ENCODE measurements at regions not wholly inside any gene's neighbourhood (a gene's known extent, or its start where the extent isn't known, plus 50 kb on each side); places are given as distances from the start of the nearest gene placed in this dataset.

DNA sequence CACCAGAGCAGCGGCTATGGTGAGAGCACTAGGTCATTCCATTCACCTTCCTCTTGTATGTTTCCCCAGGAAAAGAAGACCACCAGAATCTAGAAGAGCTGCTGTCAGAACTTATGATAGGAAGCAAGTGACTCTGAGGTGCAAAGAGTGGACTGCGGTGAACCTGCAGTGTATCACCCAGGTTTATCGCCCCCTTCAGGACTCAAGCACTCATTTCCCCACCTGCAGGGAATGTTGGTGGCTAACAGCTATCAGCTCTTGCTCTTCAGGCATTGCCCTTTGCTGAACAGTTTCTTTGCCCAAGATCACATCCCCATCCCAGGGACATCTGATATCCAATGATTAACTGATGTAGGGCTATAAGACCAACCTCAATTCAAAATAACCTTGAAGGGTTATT, 66.3 kb upstream of the IL6 start:
- 63 to 82% (median 79%) methylated on average over 3 of the region's 3 CpGs for WGBS, 3 donors
- no peak overlapping the region for H3K27ac ChIP-seq (ENCODE audit: low read depth, low read length)

DNA sequence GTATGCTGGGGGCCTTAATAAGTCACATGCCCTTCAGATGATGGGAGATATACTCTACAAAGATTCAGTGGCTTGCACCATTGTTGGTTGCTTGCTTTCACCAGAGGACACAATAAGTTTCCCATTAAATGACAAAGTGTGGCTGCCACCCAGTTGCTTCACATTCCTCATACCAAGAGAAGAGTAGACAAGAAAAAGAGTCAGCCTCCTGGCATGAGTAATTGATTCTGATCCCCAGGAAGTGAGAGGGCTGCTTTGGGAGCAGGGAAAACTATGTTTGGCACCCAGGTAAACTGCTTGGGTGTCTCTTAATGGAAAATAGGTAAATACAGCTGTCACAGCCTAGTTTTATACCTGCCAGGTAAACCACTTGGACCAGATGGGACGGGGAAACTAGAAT, 66.7 kb upstream of the IL6 start:
- H3K27ac ChIP-seq (ENCODE audit: low read depth, low read length): no peak overlapping the region
- WGBS, 3 donors: 90 to 100% (median 90%) methylated on average over 1 of the region's 1 CpG

DNA sequence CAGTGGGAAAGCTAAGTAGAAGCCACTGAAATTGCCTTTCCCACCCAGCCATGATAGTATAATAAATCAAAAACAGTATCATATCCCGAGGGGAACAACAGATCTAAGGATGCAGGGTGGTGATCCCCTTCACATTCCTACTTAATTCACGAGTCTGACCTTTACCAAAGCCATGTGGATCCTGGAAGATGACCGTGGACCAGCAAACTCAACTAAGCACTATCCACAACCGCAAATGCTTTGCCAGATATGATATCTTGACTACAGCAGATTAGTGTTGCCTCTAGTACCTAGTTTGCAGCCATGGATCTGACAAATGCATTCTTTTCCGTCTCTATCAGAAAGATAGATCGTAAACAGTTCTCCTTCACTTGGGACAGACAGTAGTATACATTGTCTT, 67.3 kb upstream of the IL6 start:
- WGBS, 3 donors: 79 to 88% (median 85%) methylated on average over 6 of the region's 6 CpGs
- H3K27ac ChIP-seq (ENCODE audit: low read depth, low read length): no peak overlapping the region

DNA sequence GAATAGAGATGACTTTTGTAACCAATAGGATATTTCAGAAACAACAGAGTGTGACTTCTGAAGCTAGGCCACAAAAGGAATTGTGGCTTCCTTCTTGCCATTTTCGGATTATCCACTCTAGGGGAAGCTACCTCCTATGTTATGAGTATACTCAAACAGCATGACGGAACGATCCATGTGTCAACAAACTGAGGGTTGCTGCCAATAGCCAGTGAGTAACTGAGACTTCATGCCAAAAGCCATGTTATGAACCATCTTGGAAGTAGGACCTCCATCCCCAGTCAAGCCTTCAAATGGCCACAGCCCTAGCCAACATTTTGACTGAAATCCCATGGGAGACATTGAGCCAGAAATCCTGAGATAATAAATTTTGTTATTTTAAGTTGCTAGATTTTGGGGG, 69.0 kb upstream of the IL6 start:
- WGBS, 3 donors: 77 to 81% (median 80%) methylated on average over 3 of the region's 3 CpGs
- no peak overlapping the region for H3K27ac ChIP-seq (ENCODE audit: low read depth, low read length)

DNA sequence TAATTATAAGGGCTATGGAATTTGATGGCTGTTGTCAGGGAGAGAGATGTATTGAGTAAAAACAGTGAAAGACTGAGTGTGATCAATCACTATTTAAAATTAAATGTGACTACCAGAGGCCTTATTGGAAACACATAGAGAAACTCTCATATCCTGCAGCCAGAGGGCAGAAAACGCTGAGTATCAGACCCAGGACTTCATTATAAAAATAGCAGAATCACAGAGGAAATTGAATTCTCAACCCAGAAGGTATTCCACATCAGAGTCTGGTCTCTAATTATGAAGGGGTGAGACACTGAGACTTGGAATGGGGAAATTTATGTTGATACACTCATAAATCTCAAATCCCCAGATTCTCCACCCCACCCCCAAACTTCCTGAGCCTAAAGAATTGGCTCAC, 69.5 kb upstream of the IL6 start:
- H3K27ac ChIP-seq (ENCODE audit: low read depth, low read length): no peak overlapping the region
- WGBS, 3 donors: 71 to 74% (median 71%) methylated on average over 1 of the region's 1 CpG

DNA sequence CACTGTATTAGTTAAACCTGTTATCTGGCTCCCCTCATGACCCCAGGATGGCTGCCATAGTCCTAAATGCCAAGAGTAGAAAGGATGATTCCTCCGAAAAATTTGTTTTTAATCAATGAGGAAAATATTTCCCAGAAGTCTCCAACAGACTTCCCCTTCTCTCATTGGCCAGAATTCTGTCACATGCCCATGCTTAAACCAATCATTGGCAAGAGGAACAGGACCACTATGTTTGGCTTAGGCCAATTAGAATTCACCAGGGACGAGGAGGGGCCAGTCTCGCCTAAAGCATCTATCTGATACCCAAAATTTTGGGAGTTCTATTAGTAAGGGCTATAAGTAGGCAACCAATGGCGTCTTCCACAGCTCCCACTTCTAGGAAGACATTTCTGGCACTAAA, 71.2 kb upstream of the IL6 start:
- no peak overlapping the region for H3K27ac ChIP-seq (ENCODE audit: low read depth, low read length)
- WGBS, 3 donors: 92 to 97% (median 96%) methylated on average over 4 of the region's 4 CpGs

DNA sequence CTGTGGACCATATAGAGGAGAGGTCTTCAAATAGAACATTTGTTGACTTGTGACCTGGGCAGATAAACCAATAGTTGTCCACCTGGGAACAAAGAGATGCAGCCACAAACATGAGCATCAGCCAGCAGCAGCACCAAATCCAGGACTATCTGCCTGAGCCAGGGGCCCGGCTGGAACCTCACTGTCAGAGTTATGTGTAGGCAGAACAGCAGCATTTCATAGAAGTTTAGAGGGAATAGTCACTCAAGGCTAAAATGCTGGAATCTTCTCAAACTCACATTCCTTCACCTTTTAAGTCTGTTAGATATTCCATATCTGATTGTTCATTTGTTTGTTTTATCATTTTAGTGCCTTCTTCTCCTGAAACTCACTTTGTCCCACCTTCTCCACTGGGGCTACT, 72.2 kb upstream of the IL6 start:
- 89 to 98% (median 92%) methylated on average over 1 of the region's 1 CpG for WGBS, 3 donors
- H3K27ac ChIP-seq (ENCODE audit: low read depth, low read length): no peak overlapping the region

DNA sequence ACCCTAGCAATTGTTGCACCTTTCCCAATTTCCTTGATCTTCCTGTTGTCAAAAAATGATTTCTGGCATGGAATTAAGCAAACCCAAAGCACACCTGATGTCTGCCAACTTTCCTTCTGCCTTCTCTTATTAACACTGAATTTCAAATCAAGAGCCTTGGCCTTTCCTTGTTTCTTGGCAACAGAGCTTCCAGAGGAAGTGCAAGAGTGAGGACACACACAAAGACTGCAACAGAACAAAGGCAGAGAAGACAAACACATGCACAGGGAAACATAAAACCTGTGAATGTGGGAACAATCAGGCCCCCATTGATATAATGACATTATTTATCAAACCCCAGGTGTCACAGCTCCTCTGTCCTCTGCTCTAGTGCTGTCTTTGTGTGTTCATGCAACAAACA, 73.0 kb upstream of the IL6 start:
- H3K27ac ChIP-seq (ENCODE audit: low read depth, low read length): no peak overlapping the region

DNA sequence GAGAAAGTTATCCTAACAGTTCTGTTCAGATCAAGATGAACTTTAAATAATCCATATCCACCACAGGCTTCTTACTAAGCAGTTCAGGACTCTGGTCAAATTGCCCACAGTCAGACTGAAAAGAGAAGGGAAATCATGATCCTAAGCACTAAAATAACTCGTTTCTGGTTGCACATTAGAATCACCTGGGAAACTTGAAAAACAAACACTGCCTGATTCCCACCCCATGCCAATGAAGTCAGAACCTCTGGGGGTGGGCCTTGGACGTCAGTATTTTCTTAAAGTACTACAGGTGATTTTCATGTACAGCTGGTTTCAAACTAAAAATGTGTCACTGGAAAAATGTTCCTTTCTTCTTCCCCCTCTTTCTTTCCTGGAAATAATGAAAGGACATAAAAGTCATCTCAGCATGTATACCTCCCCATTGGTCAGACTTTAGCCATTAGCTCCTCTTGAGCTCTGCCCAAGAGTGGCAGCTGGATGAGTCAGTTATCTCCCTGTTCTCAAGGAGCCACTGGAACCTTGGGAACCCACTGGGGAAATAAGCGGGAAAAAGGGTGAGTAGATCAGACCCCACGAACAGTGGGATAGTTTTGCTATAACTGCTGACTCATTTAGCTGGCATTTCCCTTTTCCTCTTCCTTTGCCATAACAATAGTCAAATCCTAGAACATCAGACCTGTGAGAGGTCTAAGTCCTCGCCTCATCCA, 75.3 kb upstream of the IL6 start:
- H3K27ac ChIP-seq (ENCODE audit: low read depth, low read length): no peak overlapping the region
- WGBS, 3 donors: 49 to 61% (median 59%) methylated on average over 5 of the region's 5 CpGs

DNA sequence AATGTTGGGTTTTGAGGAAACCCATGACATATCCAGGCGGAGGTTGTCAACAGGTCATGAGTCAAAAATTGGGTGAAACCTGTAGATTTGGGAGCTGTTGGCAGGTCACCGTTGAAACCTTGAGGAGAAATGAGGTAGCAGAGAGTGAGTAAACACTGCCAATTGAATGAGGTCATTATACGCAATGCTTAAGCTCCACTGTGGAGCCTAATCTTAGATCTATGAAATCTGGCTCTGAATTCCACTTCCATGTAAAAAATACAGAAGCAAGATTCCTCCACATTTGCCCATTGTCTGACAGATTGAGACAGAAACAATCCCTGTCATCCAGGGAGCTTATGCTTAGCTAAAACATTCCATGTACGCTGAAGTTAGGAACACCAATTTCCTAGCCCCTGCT, 76.0 kb upstream of the IL6 start:
- H3K27ac ChIP-seq (ENCODE audit: low read depth, low read length): no peak overlapping the region
- WGBS, 3 donors: 88 to 95% (median 92%) methylated on average over 4 of the region's 4 CpGs

DNA sequence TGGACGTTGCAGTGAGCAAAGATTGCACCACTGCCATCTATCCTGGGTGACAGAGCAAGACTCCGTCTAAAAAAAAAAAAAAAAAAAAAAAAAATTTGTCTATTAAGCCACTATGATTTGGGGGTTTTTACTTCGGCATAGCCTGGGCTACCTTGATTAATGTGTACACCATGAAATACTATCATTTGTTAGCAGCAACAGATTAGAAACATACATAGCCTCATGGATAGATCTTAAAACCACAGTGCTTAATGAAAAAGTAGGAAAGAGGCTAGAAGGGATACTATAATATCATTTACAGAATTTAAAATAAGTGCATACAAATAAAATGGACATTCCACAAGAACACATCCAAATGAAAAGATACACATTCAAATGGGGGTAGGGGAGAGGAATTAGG, 77.3 kb upstream of the IL6 start:
- H3K27ac ChIP-seq (ENCODE audit: low read depth, low read length): no peak overlapping the region
- WGBS, 3 donors: 81 to 92% (median 90%) methylated on average over 3 of the region's 3 CpGs

DNA sequence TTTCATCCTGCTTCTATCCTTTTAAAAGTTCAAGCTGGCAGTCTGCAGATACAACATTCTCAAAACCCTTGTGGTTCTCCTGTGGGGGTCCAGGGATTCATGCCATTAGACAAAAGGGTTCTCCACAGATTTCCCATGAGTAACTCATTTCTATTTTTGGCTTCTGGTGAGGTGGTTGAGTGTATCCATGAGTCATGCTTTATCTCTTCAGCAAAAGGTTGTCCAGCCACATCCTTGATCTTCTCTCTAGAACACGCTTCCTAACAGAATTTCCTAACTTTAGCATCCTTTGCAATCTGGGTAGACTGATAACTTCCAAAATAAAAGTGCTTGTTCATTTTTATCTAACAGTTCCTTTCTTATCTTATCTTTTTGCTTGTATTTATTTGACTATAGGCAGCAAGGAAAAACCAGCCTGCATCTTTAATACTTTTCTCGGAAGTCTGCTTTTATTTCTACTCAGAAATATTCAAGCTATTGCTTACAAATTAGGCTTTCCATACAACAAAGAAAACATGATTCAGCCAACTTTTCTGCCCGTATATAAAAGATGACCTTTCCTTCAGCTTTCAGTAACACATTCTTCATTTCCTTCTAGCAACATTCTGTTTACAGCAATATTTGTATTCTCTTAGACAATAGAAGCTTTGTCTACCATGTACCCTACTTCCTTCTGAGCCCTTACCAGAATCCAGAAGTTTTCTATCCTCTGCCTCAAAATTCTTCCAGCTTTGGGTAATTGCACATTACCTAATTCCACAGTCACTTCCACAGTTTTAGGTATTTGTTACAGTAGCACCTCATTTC, 79.3 kb upstream of the IL6 start:
- WGBS, 3 donors: 59 to 80% (median 71%) methylated on average over 3 of the region's 3 CpGs
- no peak overlapping the region for H3K27ac ChIP-seq (ENCODE audit: low read depth, low read length)

DNA sequence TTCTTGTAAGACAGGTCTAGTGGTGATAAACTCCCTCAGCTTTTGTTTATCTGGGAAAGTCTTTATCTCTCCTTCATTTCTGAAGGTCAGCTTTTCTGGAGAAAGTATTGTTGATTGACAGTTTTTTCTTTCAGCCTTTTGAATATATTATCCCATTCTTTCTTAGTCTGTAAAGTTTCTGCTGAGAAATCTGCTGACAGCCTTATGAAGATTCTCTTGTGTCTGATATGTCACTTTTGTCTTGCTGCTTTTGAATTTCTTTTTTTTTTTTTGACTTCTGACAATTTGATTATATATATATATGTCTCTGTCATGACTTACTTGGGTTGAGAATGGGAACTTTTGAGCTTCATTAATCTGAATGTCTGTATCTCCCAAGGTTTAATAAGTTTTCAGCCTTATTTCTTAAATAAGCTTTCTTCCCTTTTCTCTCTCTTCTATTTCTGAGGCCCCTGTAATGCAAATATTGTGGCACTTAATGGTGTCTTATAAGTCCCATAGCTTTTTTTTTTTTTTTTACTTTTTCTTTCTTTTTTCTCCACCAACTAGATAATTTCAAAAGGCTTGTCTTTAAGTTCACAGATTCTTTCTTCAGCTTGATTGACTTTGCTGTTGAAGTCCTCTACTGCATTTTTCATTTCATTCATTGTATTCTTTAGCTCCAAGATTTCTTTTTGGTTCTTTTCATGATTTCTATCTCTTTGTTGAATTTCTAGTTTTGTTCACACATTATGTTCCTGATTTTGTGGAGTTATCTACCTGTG, 81.4 kb upstream of the IL6 start:
- no peak overlapping the region for H3K27ac ChIP-seq (ENCODE audit: low read depth, low read length)

DNA sequence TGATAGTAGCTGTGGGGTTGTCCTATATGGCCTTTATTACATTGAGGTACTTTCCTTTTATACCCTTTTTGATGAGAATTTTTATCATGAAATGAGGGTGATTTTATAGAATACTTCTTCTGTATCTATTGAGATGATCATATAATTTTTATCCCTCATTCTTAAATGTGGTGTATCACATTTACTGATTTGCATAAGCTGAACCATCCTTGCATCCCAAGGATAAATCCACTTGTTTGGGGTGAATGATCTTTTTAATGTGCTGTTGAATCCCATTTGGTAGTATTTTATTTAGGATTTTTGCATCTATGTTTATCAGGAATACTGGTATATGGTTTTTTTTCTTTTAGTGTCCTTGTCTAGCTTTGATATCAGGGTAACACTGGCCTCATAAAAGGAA, 84.5 kb upstream of the IL6 start:
- H3K27ac ChIP-seq (ENCODE audit: low read depth, low read length): no peak overlapping the region

DNA sequence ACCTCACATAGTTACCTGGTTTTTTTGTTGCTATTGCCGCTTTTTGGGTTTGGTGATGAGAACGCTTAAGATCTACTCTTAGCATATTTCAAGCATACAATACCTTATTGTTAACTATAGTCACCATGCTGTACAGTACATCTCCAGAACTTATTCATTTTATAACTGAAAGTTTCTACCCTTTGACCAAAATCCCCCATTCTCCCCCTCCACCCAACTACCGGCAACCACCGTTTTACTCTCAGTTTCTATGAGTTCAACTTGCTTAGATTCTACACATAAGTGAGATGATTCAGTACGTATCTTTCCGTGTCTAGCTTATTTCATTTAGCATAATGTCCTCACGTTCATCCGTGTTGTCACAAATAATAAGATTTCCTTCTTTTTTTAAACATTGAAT, 86.7 kb upstream of the IL6 start:
- H3K27ac ChIP-seq (ENCODE audit: low read depth, low read length): no peak overlapping the region
- WGBS, 3 donors: 90 to 91% (median 90%) methylated on average over 8 of the region's 8 CpGs

DNA sequence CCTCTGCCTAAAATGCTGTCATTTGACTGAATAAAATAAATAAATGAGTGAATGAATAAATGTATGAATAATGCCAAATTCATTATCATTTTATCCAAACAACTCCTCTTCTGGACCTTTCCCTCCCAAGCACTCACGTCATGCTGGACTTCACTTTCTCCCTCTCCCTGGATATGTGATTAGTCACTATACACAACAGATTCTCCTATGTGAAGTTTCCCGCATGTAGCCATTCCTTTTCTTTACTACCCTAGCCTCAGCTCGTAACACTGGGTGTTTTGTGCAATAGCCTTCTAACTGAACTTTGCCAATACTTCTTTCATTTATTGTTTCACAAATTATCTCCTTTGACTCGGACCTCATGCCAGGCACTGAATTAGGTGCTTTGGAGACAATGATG, 87.6 kb upstream of the IL6 start:
- 72 to 85% (median 74%) methylated on average over 4 of the region's 4 CpGs for WGBS, 3 donors
- H3K27ac ChIP-seq (ENCODE audit: low read depth, low read length): no peak overlapping the region

DNA sequence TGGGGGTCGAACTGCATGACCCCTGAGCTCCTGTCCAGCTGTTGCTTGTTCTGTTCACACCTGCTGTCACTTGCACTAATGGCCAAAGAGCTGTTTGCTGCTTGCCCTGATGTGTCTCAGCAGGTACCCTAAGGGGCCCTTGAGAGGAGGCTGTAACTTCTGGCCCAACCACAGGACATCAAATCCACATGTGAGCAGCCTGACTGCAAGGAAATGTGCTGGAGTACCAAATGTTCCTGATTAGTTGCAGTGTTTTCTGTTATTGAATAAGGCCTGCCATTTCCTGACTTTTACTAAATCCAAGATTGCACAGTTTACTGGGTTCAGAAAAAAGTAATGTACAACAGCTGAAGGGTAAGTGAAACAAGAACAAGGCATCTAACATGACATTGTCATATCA, 91.7 kb upstream of the IL6 start:
- no peak overlapping the region for H3K27ac ChIP-seq (ENCODE audit: low read depth, low read length)
- 76 to 89% (median 81%) methylated on average over 1 of the region's 1 CpG for WGBS, 3 donors

DNA sequence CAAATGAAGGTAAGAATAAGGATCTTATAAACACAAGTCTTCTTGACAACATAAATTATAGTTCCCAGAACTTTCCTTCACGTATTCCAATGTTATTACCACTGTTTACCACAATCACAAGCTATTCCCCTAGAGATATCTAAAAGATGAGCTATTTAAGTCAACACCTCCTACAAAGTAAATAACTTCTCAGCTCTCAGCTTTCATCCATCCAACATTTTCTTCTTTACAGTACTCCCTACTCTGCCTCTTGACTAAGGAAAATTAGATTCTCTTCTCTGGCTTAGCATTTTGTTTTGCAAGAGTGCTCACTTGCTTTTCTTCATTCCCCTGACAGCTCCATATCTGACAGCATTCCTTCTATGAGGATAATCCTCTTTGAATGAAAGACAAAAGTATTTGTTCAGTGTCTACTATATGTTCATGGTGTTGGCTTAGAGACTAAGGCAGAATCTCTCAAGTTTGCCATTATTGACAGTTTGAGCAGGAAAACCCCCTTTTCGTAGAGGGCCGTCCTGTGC, 93.0 kb upstream of the IL6 start:
- H3K27ac ChIP-seq (ENCODE audit: low read depth, low read length): no peak overlapping the region
- 67 to 80% (median 75%) methylated on average over 3 of the region's 3 CpGs for WGBS, 3 donors

DNA sequence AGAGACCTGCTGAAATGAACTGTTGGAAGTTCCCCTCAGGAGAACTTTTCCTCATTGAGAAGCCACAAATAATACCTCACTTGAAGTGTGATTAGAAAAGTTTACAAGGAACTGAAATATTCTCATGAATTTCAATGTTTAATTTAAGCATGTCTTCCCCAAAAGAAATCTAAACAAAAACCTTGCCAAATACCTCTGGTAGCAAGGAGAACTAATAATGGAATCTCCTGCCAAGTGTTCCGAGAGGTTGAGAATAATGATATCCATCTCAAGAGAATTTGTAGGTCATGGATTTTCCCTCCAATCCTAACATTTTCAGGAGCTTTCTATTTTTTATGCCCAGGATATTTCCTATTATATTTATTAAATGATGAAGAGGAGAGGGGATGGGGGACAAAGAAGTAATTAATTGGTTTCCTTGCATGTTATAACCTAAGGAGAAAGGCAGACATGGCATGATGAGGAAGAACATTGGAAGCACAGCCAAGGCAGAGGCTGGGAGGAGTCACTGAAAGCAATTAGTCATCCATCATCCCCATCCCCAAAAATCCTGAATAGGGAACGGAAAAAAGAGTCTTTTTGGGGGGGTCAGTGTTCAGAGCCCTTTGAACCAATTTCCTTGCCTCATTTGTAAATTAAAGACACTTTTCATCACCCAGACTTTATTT, 93.6 kb upstream of the IL6 start:
- H3K27ac ChIP-seq (ENCODE audit: low read depth, low read length): no peak overlapping the region
- 39 to 64% (median 47%) methylated on average over 2 of the region's 2 CpGs for WGBS, 3 donors

All from adipose tissue (tissue), 3 donors.